HG03039 (cell line): ENCODE measurements at regions not wholly inside any gene's neighbourhood (a gene's known extent, or its start where the extent isn't known, plus 50 kb on each side); places are given as distances from the start of the nearest gene placed in this dataset.

Experiments
- ATAC-seq: cut with Tn5 transposase; IDR thresholded peaks from one replicate; pipeline ENCODE4 v1.9.1; 2021; ENCODE audit warnings: mild to moderate bottlenecking, moderate library complexity; ENCODE audit not compliant: unreplicated experiment

DNA sequence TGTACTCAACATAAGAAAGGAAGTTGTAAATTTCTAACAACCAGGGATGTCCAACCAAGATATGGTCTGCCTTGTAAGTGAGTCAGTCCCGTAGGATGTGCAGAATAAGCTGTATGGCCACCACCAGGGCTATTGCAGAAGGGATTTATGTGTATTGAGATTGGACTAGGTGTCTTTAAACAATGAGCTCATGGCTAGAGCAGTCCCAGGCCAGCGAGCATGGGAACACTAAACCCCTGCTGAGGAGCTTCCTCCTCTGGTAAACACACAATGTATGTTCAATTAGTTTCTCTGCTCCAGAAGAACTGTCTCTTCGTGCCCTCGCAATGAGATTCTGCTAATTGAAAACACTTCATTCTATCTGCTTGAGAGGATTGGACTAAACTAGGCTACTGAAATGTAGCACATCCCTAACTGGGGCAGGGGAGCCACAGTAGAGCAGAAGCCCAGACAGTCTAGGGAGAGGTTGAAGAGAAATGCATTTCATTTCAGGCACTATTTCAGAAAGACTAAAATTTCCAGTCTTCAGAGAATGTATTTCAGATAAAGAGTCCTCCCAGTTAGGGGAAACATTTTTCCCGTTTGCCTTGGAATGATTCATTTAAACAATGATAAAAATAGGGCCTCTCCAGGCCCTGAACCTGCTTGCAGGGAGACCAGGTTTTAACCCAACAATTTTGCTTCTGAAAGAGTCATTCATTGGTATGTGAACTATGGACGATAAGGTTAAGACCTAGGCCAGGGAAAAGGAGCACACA is 154.7 kb downstream of the FAM114A2 start:
- ATAC-seq: no peak

DNA sequence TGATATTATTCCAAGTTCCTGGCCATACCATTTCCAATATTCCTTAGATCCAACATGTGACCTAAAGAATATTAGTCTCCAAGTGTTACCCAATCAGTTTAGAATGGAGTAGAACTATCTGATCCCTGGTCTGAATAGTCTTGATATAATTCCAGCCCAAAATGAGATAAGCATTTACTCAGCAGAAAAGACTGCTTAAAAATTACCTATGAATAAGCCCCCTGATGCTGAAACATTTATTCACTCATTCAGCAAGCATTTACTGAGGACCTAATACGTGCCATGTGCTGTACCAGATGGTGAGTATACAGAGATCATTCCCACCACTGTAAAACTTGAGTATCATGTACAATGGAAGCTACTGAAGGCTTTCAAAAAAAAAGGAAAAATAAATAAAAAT is 157.0 kb downstream of the FAM114A2 start:
- no peak for ATAC-seq

DNA sequence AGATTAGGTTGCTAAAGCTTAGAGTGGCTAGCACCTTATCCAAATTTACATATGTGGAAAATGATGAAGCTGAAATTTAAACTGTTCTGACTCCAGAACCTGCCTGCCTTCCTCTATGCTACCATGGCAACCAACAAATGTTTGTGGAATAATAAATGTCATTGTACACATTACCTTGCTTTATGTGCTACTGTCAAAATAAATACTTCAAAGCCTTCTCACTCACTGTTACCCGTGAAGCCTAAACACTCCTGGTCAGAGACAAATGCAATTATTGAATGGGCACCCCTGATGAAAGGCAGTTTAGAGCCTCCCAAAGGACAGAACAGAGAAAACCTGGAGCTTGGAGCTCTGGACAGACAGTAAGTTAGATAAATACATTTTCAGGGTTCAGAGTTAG is 158.6 kb downstream of the FAM114A2 start:
- no peak for ATAC-seq

DNA sequence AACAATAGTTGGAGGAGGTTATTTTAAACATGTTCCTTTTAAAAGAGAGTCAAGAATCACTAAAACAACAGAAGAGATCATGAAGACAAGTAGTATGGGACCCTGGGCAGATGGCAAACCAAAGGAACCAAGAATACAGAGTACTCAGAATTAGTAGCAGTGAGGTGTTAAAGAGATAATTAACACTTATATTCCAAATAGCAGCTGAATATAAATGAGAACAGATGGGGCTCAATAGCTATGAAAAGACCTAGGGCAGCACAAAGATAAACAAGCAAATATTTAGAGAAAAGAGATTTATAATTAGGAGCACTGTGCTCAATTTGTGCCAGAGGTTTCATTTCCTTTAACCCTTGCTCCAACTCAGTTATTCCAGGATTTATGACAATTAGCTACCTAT is 159.1 kb downstream of the FAM114A2 start:
- ATAC-seq: no peak

DNA sequence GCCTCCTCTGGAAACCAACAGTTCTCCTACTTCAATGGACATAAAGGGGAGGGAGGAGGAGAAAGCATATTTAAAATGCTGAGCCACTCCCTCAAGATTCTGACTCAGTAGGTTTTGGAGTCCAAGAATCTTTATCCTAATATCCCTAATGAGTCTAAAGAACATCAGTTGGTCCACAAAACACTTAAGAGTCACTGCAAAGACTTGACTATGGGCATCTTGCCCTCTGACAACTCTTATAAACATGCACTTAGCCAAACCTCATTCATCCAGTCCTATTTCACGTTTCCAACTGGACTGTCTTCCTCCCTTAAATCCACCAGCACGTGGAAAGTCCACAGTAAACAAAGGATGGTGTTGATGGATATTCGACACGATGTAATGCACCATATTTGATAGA is 172.5 kb downstream of the FAM114A2 start:
- no peak for ATAC-seq

DNA sequence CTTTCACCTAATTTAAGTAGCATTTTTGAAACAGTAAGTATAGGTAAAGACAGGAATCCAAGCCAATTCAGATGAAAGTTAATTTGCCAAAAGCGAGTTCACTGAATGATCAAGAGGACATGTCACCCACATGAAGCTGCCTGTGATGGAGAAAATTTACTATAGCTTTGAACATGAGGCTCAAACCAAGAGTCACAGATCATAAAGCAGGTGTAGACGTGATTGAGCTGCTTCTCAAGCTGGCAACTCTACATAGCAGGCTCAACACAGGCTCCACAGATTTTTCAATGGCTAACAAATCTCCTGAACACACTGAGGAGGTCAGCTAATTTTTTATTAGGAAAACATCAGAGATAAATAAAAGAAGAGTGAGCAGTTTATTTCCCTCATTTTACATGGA is 173.7 kb downstream of the FAM114A2 start:
- no peak for ATAC-seq

DNA sequence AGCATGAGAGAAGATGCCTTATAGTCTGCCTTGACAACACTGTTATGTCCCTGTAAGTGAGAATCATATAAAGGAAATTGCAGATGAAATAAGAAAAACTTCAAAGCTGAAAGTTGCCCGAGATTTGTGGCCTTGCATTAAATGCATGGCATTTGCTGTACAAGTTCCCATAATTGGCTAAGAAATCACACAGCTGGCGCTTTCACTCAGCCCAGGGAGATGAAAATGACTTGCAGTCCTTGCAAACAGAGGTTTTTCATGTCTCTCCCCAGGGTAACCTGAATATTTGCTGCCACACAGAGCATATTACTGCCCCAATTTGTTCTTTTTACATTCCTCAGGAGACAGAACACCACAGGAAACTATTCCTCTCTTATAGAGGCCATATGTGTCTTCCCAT is 174.8 kb downstream of the FAM114A2 start:
- ATAC-seq: no peak
